Caco-2 (cell line): ENCODE measurements at regions not wholly inside any gene's neighbourhood (a gene's known extent, or its start where the extent isn't known, plus 50 kb on each side); places are given as distances from the start of the nearest gene placed in this dataset.

Experiments used
- BruUV-seq: library from RNA; stranded (reverse); fragments of 400-500 nt; replicated peaks from 2 replicates; lab custom pipeline; 2021; lab: Mats Ljungman, UMichigan
- CTCF ChIA-PET: fragments of 300-600 bp; sonication (Branson Sonifier 250); formaldehyde crosslinking; loops from one replicate; lab custom pipeline; 2022; ENCODE audit warnings: antibody characterized with exemption; lab: Charles Lee
- POLR2A ChIA-PET: fragments of 300-600 bp; sonication (Branson Sonifier 250); formaldehyde crosslinking; loops from one replicate; lab custom pipeline; 2022; ENCODE audit warnings: antibody characterized with exemption; lab: Charles Lee
- DNase-seq, 2 experiments: peaks; one replicate each; pipeline versions ENCODE4 v3.0.0 to v3.0.0-alpha.2; 2020 to 2022
- H3K27me3 ChIP-seq: replicated peaks from 2 replicates; pipeline ENCODE4 v1.6.0; 2011; ENCODE audit warnings: low read length; ENCODE audit not compliant: control insufficient read depth, insufficient read depth
- H3K36me3 ChIP-seq: 2 replicates; pipeline ENCODE4 v1.5.1; 2011; ENCODE audit warnings: low read length; ENCODE audit not compliant: control insufficient read depth, insufficient read depth
- H3K4me1 ChIP-seq: fragments of 250-450 bp; sonication (Bioruptor Pico); 2 replicates; pipeline ENCODE4 v1.5.1; 2020; ENCODE audit warnings: mild to moderate bottlenecking
- H3K4me3 ChIP-seq: 2 replicates; pipeline ENCODE4 v1.5.1; 2011; ENCODE audit warnings: low read depth, mild to moderate bottlenecking, control low read depth, low read length
- H3K9me3 ChIP-seq: fragments of 250-450 bp; sonication (Bioruptor Pico); 2 replicates; pipeline ENCODE4 v1.5.1; 2020; ENCODE audit warnings: mild to moderate bottlenecking, moderate library complexity
- H3K27ac Mint-ChIP-seq: one replicate; pipeline ENCODE4 v1.8.0; 2022; ENCODE audit warnings: mixed read lengths; ENCODE audit not compliant: unreplicated experiment
- H3K27me3 Mint-ChIP-seq: one replicate; pipeline ENCODE4 v1.8.0; 2022; ENCODE audit warnings: mixed read lengths; ENCODE audit not compliant: insufficient read depth, unreplicated experiment
- H3K36me3 Mint-ChIP-seq: one replicate; pipeline ENCODE4 v1.8.0; 2022; ENCODE audit warnings: mild to moderate bottlenecking, mixed read lengths; ENCODE audit not compliant: insufficient read depth, unreplicated experiment
- H3K4me1 Mint-ChIP-seq: one replicate; pipeline ENCODE4 v1.8.0; 2022; ENCODE audit warnings: low read depth, mixed read lengths; ENCODE audit not compliant: unreplicated experiment
- H3K4me3 Mint-ChIP-seq: one replicate; pipeline ENCODE4 v1.8.0; 2022; ENCODE audit warnings: mild to moderate bottlenecking, moderate library complexity, mixed read lengths; ENCODE audit not compliant: unreplicated experiment
- H3K9me3 Mint-ChIP-seq: one replicate; pipeline ENCODE4 v1.8.0; 2022; ENCODE audit warnings: mixed read lengths; ENCODE audit not compliant: unreplicated experiment
- intact Hi-C: fragments of 100-400 bp; cut with micrococcal nuclease; formaldehyde crosslinking; loops from one replicate; pipeline ENCODE4 v1.10.0; 2022; ENCODE audit not compliant: unreplicated experiment
- TF ChIP-seq, protein P1 (sequence below), 2 experiments: fragments of 200-600 bp in 1 of 2; IDR thresholded peaks; 1 replicate in 1 of 2; 2 replicates in 1 of 2; pipeline versions ENCODE4 v1.5.1 to v1.8.0; 2011 to 2022; ENCODE audit warnings: antibody characterized with exemption in 1 of 2, control low read depth in 1 of 2, inconsistent platforms in 1 of 2, low read depth in 1 of 2, low read length in 1 of 2, mild to moderate bottlenecking in 1 of 2, moderate library complexity in 1 of 2; ENCODE audit not compliant: insufficient read depth in 1 of 2, severe bottlenecking in 1 of 2, unreplicated experiment in 1 of 2

- Mint-ChIP-seq H3K27ac (no peak overlapping the region), H3K4me3 (no peak overlapping the region), H3K27me3 (no peaks in the 10 kb centered on the region), H3K36me3 (no peaks in the 10 kb centered on the region), H3K9me3 (no peaks in the 10 kb centered on the region), H3K4me1 (peaks cover 12% of the 10 kb centered on the region)
- H3K4me3 ChIP-seq, result no peak overlapping the region
- no peak for DNase-seq
- H3K4me1 ChIP-seq, result no peaks in the 10 kb centered on the region
- no TSS peak for BruUV-seq
- no peaks in the 10 kb centered on the region for H3K36me3 ChIP-seq
- H3K9me3 ChIP-seq, result no peaks in the 10 kb centered on the region
- H3K27me3 ChIP-seq, result no peaks in the 10 kb centered on the region
- TF ChIP-seq, protein P1, sequence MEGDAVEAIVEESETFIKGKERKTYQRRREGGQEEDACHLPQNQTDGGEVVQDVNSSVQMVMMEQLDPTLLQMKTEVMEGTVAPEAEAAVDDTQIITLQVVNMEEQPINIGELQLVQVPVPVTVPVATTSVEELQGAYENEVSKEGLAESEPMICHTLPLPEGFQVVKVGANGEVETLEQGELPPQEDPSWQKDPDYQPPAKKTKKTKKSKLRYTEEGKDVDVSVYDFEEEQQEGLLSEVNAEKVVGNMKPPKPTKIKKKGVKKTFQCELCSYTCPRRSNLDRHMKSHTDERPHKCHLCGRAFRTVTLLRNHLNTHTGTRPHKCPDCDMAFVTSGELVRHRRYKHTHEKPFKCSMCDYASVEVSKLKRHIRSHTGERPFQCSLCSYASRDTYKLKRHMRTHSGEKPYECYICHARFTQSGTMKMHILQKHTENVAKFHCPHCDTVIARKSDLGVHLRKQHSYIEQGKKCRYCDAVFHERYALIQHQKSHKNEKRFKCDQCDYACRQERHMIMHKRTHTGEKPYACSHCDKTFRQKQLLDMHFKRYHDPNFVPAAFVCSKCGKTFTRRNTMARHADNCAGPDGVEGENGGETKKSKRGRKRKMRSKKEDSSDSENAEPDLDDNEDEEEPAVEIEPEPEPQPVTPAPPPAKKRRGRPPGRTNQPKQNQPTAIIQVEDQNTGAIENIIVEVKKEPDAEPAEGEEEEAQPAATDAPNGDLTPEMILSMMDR (IDR thresholded peaks at IDR 0.05; ENCODE audit: insufficient read depth in 1 of 2, low read depth in 1 of 2, low read length in 1 of 2, severe bottlenecking in 1 of 2, unreplicated experiment in 1 of 2), result no peak
- CTCF ChIA-PET, result no interaction called here
- intact Hi-C loops, result no loop called here
- POLR2A ChIA-PET, result no interaction called here
Measured at GRCh38 chrX:114095789-114096188, 488.1 kb upstream of the HTR2C start.

DNA sequence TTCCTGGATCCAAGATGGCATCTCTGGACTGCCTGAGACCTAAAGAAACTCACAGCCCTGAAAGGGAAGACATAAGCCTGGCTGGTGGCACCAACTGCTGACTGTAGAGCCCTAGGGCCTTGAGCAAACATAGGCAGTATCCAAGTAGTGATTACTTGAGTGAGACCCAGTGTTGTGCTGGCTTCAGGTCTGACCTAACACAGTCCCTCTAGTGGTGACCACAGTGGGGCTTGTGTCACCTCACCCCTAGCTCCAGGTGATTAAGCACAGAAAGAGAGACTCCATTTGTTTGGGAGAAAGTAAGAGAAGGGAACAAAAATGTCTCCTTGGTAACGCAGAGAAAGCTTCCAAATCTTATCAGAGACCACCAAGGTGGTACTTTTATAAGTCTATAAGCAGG is 496.3 kb upstream of the HTR2C start:
- BruUV-seq, result no TSS peak
- POLR2A ChIA-PET, result no interaction called here
- Mint-ChIP-seq H3K4me1 (no peaks in the 10 kb centered on the region), H3K36me3 (no peaks in the 10 kb centered on the region), H3K27me3 (no peaks in the 10 kb centered on the region), H3K27ac (no peak overlapping the region), H3K4me3 (no peak overlapping the region), H3K9me3 (peaks cover 10% of the 10 kb centered on the region)
- Histone ChIP-seq H3K27me3 (no peaks in the 10 kb centered on the region), H3K36me3 (no peaks in the 10 kb centered on the region), H3K9me3 (no peaks in the 10 kb centered on the region), H3K4me1 (no peaks in the 10 kb centered on the region), H3K4me3 (no peak overlapping the region)
- CTCF ChIA-PET, result no interaction called here
- intact Hi-C loops, result no loop called here
- TF ChIP-seq, protein P1 (IDR thresholded peaks at IDR 0.05; ENCODE audit: insufficient read depth in 1 of 2, low read depth in 1 of 2, low read length in 1 of 2, severe bottlenecking in 1 of 2, unreplicated experiment in 1 of 2), result no peak
- DNase-seq, result no peak

- no peaks in the 10 kb centered on the region for H3K9me3 ChIP-seq
- H3K27ac Mint-ChIP-seq, result no peak overlapping the region
- no peaks in the 10 kb centered on the region for H3K4me1 Mint-ChIP-seq
- no peak overlapping the region for H3K4me3 ChIP-seq
- H3K9me3 Mint-ChIP-seq, result no peaks in the 10 kb centered on the region
- no peaks in the 10 kb centered on the region for H3K36me3 Mint-ChIP-seq
- POLR2A ChIA-PET, result no interaction called here
- no peak overlapping the region for H3K4me3 Mint-ChIP-seq
- DNase-seq, result no peak
- no peaks in the 10 kb centered on the region for H3K36me3 ChIP-seq
- TF ChIP-seq, protein P1 (IDR thresholded peaks at IDR 0.05; ENCODE audit: insufficient read depth in 1 of 2, low read depth in 1 of 2, low read length in 1 of 2, severe bottlenecking in 1 of 2, unreplicated experiment in 1 of 2), result no peak
- intact Hi-C loops, result no loop called here
- CTCF ChIA-PET, result no interaction called here
- no peaks in the 10 kb centered on the region for H3K4me1 ChIP-seq
- BruUV-seq, result no TSS peak
- H3K27me3 Mint-ChIP-seq, result no peaks in the 10 kb centered on the region
- H3K27me3 ChIP-seq, result no peaks in the 10 kb centered on the region
Measured at GRCh38 chrX:114077773-114078172, 506.1 kb upstream of the HTR2C start.
